GM19467 (cell line): ENCODE measurements at regions not wholly inside any gene's neighbourhood (a gene's known extent, or its start where the extent isn't known, plus 50 kb on each side); places are given as distances from the start of the nearest gene placed in this dataset.

Experiments
- ATAC-seq: cut with Tn5 transposase; IDR thresholded peaks from one replicate; pipeline ENCODE4 v1.9.1; 2021; ENCODE audit warnings: mild to moderate bottlenecking, moderate library complexity; ENCODE audit not compliant: unreplicated experiment

DNA sequence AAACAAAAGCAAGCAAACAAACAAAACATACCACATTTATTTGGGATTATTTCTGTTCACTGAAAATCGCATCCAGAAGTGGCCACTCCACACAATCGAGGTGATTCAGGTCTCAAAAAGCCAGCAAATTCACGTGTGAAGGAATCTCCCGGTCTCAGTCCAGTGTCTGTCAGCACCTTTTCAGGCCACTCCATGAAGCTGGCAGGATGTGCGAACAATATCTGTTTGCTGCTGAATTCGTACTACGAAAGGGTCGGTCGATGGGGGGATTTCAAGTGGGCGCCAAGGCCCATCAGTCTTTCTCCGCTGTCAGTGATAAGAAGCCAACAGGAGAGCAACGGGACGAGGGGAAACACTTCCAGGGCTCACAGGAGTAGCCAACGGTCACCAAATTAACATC, 505.1 kb downstream of the IRX1 start:
- ATAC-seq = no peak

DNA sequence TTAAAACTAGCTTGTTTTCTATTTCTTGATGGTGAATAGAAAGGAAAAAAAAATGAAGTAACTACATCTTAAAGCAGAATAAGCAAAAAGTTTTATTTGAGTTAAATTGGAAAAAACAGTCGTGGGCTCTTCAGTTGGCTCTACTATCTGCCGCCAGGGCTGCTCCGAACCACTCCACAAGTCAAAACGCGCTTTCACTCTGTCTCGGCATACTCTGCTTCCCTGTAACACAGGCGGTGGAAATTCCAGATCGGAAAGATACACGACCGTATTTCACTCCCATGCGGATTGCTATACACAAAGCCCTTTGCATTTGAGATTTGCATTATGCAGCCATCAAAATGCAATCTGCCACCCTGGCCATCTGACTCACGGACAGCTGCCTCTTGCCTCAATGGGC, 505.6 kb downstream of the IRX1 start:
- ATAC-seq = no peak

DNA sequence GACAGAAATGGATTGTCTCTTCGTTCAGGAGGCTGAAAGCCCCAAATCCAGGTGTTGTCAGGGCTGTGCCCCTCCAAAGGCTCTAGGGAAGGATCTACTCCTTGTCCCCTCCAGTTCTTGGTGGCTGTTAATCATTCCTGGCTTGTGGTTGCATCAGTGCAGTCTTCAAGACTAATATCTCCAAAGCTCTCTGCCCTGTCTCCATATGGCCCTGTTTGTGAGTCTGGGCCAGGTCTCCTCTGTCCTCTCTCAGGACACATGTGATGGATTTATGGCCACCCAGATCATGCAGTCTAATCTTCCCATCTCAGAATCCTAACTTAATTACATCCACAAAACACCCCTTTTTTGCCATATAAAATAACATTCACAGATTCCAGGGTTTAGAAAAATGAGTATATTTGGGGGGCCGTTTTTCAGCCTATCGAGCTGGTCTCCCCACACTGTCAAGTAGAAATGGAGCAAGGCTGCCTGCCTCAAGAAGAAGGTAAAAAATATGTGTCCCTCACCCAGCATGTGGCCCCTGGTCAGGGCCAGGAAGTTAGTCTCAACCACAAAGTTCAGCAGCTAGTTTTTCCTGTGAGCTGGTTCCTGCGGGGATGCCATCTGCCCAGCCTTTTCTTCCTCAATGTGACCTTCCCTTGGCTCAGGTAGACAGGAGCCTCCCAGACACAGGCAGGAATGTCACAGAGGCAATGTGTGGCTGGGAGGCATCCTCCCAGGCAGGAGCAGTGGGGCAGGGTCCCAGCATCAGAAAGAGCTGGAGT, 509.4 kb downstream of the IRX1 start:
- ATAC-seq = no peak

DNA sequence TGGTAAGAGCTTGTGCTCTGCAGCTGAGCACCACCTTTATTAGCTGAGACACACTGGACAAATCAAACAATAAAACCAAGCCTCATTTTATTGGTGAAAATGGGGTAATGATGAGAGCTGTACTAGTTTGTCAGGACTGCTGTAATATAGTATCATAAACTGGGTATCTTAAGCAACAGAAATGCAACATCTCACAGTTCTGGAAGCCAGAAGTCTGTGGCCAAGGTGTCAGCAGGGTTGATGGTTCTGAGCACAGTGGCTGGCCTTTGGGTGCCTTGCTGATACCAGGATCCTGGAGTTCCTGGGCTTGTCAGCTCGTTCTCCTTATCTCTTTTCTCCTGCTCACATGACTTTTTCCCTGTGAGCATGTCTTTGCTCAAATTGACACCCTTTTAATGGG, 513.1 kb downstream of the IRX1 start:
- no peak for ATAC-seq

DNA sequence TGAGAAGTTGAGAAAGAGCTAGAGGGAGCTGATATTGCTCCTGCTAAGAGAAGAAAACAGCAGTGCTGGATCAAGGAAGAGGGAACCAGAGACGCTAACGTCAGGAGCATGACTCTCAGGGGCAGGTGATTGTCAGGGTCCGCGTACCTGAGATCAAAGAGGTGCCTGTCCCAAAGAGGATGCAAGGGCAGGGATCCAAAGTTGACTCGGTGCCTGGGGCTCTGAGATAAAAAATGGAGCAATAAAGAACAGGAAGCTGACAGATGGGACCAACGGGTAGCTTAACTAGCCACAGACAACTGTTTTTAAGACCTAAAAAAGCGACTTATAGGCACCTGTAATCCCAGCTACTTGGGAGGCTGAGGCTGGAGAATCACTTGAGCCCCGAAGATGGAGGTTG, 517.8 kb downstream of the IRX1 start:
- ATAC-seq = no peak

DNA sequence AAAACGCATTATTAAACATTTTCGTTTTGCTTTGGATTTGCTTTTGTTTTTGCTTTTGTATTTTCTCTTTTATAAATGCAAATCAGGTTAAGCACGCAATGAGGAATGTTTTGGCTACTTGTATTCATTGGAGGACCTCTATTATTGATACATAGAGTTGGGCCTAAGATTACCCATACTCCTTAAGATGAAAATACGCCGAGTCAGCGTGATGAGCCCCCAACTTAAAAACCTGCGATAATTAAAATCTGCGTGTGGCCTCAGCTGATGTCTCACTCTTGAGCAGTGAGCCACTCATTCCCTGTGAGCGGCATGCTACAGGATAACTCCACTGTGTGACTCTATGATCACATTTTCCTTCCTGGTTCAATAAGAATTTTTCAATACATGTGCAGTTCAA, 518.3 kb downstream of the IRX1 start:
- no peak for ATAC-seq

DNA sequence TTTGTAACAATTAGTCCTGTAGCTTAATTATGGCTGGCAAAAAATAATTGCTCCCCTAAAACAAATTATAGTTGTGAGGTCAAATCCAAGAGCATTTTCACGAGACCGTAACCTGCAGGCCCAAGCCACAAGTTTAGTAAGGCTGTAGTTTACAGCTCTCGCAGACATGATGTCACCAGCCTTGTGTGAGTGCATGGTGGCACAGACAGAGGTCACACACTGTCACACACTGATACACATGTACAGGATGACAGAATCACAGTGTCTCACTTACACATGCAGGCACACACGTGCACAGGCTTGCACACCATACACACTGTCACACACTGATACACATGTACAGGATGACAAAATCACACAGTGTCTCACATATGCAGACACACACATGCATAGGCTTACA, 518.8 kb downstream of the IRX1 start:
- ATAC-seq = no peak

DNA sequence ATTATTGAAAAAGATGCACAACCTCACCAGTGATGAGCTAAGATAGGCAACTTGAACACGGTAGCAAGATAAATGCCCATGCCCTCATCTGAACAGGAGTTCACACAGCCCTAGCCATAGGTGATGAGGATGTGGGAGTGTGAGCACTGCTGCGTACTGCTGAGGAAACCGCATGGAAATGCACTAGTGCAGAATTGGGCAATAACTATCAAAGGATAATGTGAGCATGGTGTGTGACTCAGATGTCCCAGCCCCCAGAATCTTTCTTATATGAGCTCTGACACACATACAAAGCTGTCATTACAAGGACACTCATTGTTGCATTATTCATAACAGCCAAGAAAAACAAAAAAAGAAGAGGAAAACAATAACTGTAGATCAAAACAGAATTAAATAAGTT, 521.2 kb downstream of the IRX1 start:
- no peak for ATAC-seq

DNA sequence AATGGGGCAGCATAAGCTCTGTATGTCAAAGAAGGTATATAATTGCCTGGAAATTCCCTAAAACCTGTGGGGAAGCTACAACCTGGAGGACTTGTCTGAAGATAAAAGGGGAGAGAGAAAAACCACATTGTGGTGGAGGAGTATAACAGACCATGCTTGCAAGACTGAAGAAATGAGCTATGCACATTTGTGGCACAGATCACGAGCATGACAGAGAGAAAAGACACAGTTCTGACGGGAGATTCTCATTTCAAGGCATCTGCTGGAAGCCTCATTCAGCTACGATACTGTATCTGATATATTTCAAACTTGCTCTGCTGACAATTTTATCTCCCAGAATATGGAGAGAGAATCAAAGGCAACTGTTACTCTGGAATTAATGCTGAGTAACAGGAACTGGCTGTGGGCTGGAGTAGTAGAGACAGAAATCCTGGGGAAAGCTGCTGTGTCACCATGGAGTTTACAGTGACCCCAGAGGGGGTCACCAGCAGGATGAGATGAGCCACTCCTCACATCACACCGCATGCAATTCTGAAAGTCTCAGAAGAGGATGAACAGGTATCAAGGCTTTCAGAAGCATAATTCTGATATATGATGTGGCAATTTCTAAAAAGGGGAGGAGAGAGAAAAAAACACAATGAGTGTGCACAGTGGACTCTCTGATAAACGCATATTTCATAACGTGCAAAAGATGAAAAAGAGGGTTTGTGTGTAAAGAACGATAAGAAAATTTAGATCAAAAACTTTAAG, 528.8 kb downstream of the IRX1 start:
- no peak for ATAC-seq

DNA sequence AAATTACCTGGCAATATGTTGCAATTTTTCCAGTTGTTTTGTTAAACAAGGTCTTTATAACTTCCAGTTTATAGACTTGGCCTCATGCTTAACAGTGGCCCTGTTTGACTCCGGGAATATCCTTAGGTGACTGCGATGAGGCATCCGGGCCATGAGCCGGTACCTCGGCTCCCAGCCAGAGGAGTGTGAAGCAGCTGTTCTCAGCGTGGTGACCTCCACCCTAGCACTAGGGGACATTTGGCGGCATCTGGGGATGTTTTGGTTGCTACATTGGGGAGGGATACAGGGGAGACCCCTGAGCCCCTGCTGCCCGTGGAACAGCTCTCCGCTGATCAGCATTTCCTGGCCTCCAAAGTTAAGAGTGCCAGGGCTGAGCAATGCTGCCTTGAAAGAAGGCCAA, 533.4 kb downstream of the IRX1 start:
- ATAC-seq = no peak

DNA sequence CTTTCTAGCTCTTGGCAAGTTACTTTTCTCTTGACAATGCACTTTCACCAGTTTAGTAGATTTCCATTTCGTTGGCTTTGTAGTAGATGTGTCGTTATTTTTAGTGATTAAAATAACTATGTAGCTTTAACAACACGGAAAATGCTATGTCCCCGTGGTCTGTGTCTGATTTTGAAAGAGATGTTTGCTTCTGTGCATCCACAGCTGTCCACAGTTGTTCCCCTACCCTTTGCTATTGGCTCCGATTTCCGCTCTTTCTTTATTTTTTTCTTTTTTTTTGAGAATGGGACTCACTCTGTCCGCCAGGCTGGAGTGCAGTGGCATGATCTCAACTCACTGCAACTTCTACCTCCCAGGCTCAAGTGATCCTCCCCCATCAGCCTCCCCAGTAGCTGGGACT, 533.9 kb downstream of the IRX1 start:
- no peak for ATAC-seq

DNA sequence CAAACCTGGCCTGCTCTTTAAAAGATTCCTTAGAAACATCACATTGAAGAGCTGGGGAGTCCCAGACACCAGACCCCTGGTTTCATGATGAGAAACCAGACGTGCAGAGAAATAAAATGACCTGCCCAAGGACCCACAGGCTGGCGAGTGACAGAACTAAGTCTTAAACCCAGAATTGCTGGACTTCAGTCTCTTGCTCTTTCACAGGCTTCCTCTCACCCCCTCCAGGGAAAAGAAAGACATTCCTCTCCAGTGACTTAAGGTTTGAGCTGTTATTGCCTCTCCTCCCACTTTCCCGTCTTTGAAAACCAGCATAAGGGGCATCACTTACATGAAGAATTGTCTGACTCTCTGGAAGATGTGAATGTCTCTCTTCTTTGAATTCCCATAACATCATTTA, 535.2 kb downstream of the IRX1 start:
- ATAC-seq = no peak

DNA sequence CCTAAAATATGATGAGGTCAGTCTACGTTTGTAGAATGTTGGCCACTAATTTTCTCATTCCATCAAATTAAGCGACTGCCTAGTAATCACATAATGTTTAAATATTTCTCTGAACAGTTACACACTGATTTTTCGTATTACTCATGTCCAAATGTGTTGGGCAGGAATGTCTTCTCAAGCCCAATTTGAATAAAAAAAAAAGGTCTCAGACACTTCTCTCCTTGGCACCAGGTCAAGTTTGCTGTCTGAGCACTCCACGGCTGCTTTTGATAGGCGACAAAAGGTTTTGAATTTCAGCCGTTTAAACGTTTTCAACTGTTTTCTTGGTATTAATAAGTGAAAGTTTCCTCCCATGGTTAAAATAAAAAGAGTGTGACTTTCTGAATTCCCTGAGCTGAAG, 542.1 kb downstream of the IRX1 start:
- no peak for ATAC-seq

DNA sequence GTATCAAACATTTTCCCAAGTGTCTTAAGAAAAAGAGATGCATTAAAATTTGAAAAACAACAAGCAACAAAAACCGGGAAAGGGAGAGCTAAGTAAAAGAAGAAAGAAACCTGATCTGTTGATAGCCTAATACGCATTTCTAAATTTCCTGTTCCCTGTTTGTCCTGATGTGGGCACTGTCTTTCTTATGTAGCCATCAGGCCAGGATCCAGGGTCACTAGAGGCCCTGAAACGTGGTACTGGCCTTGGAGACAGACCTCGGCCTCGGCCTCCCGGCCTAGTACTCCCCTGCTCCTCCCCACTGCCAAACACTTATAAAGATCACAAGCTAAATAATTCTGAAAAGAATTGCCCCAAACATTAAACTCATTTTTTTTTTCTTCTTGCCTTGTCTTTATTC, 547.2 kb downstream of the IRX1 start:
- ATAC-seq = no peak

DNA sequence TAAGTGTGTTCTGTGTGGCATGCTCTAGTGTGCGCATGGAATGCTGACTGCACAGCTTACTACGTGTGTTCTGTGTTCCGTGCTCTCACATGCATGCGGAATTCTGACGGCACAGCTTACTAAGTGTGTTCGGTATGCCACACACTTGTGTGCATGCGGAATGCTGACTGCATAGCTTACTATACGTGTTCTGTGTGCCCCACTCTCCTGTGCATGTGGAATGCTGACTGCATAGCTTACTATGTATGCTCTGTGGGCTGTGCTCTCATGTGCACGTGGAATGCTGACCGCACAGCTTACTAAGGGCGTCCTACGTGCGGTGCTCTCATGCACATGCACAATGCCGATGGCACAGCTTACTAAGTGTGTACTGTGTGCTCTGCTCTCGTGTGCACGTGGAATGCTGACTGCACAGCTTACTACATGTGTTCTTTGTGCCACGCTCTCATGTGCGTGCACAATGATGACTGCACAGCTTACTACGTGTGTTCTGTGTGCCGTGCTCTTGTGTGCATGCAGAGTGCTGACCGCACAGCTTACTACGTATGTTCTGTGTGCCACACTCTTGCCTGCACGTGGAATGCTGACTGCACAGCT, 548.9 kb downstream of the IRX1 start:
- ATAC-seq = no peak

DNA sequence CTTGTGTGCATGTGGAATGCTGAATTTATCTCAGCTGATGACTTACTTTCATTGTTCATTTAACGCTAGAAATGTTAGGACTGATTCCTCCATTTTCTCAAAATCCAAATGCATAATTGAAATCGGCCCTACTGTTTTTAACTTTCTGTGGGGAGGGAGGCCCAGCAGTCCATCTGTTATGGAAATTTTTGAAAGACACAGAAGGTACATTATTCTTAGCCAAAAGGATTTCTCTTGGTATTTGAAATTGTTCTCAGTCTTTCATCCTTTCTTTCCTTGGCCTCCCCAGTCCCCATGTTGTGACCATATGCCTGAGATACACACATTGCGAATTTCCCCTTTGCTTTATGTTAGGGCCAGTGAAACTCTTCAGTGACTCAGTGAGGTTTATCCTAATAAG, 549.9 kb downstream of the IRX1 start:
- no peak for ATAC-seq

DNA sequence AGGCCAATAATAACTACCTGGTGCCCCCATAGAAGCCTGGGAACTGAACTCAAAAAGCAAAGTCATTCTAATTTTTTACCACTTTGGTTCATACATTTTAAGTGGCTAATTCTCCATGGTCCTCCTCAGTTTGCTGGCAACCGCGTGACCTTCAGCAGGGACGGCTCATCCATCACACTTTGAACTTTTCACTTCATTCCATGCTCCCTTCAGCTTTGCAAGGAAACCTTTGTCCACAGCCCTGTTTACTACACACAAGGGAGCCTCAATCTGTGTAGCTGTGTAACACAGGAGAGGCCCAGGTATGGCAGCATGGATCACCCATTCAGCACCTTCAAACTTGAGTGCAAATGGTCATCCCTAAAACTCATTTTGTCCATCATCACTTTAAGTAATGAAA, 552.4 kb downstream of the IRX1 start:
- no peak for ATAC-seq

DNA sequence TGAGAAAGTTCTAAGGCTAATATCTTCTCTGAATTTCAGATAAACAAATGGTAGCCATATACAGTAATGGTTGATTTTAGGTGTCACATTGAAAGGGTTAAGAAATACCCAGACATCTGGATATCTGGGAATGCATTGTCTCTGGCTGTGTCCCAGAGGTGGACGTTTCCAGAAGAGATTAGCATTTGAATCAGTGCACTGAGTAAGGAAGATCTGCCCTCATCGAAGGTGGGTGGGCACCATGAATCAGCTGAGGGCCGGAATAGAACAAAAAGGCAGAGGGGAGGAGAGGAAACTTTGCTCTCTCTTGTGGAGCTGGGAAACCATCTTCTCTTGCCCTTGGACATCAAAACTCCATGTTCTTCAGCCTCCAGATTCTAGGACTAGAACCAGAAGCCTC, 554.4 kb downstream of the IRX1 start:
- no peak for ATAC-seq

DNA sequence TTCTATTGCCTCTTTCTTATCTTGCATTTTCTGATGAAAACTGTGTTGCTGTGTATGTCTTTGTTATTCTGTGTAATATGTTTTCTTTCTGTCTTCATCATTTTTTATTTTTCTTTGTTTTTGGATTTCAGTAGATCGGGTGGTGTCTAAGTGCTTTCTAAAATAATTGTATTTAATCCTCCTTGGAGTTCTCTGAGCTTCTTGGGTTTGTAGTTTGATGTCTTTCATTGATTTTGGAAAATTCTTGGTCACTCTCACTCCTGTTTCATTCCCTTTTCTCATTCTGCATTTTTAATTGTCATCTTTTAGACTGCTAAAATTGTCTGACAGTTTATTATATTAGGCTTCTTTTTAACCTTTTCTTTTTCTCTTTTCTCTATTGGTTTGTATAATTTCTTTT, 560.5 kb downstream of the IRX1 start:
- ATAC-seq = no peak

DNA sequence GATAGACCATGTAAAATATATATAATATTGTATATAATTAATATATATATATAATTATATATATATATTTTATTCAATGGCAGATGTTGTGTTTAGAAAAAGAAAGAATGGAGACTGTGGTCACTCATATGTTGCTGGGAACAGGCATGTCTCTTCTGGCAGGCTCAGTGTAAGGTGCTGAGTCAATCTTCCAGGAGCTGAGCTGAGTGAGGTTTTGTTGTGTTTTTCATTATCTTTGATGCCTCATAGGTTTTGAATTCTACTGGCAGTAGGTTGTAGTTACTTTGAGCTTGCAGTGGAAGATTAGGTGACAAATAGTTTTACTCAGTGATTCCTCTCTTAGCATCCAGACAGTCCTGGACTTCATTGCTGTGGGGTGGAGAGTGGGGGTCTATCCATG, 561.3 kb downstream of the IRX1 start:
- no peak for ATAC-seq

DNA sequence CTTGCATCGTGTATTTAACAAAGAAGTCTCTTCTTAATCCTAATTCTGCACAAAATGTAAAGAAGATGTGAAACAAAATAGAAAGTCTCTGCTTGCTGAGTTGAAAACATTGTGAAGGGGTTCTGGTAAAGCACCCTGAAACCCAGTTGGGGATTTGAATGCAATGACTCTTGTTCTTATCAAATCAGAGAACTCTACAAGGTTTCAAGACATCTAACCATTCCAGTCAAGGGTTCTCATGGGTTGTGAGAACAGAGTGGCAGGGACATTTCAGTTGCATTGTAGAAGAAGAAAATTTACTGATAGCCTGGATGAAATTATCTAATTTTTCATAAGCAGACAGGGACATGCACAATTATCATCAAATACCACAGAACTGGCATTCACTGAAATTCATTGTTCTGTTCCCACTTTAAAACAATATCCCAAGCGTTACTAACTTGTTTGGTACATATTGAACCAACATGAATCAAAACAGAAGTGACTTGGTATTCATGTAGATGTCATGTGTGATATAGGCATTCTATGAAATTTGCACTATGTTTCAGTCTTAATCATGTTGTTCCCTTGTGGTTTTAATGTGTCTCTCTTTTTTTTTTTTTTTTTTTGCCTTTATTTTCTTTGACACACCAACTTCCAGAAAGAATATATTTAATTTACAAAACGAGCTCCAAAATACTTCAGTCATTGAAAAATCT, 563.3 kb downstream of the IRX1 start:
- ATAC-seq = no peak

DNA sequence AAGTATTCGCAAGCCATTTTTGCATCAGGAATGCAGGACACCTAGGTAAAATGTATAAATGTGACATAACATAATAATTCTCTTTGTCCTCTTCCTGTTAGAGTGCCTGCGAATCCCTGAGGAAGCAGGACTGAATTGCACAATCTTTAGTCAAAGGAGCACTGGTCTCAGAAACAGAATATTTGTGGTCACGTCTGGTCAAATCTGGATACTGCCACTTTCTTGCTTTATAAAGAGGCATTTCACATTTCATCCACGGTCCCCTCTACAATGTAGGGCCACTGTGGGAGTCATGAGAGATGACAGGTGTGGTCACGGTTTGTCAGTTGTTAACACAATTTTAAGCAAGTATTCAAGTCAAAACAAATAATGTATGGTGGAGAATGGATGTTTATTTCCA, 564.0 kb downstream of the IRX1 start:
- no peak for ATAC-seq
